ENCODE measurements at regions not wholly inside any gene's neighbourhood (a gene's known extent, or its start where the extent isn't known, plus 50 kb on each side); places are given as distances from the start of the nearest gene placed in this dataset.

GRCh38 chr10:10829576-10829975 lies 188.1 kb upstream of the CELF2 start:
- Mint-ChIP-seq H3K36me3 (ENCODE audit: low read depth) (no peaks in the 10 kb centered on the region), H3K27me3 (peaks cover 9% of the 10 kb centered on the region), H3K4me1 (ENCODE audit: low read depth) (no peaks in the 10 kb centered on the region), H3K27ac (no peak overlapping the region), H3K9me3 (no peaks in the 10 kb centered on the region), H3K4me3 (no peak overlapping the region)
- no peak for ATAC-seq
- ChIA-PET POLR2A (no interaction called here), CTCF (no interaction called here)
- no peak for DNase-seq
- TF ChIP-seq CTCF (IDR thresholded peaks at IDR 0.05) = no peak
- intact Hi-C loops (cut with micrococcal nuclease) = no loop called here

- no peak overlapping the region for H3K4me3 Mint-ChIP-seq
- POLR2A ChIA-PET = no interaction called here
These were observed 187.2 kb upstream of the CELF2 start for GRCh38 chr10:10830293-10830986.

GRCh38 chr10:10831085-10831484 lies 186.6 kb upstream of the CELF2 start:
- H3K9me3 Mint-ChIP-seq = no peaks in the 10 kb centered on the region
- H3K36me3 Mint-ChIP-seq (ENCODE audit: low read depth) = no peaks in the 10 kb centered on the region
- no peak for ATAC-seq
- no peak for DNase-seq
- CTCF ChIA-PET = no interaction called here
- H3K4me3 Mint-ChIP-seq = no peak overlapping the region
- peaks cover 6% of the 10 kb centered on the region for H3K27me3 Mint-ChIP-seq
- H3K27ac Mint-ChIP-seq = no peak overlapping the region
- intact Hi-C loops (cut with micrococcal nuclease) = no loop called here
- POLR2A ChIA-PET = no interaction called here
- TF ChIP-seq CTCF (IDR thresholded peaks at IDR 0.05) = no peak
- no peaks in the 10 kb centered on the region for H3K4me1 Mint-ChIP-seq (ENCODE audit: low read depth)

More at GRCh38 chr10:10830293-10830986, 187.2 kb upstream of the CELF2 start:
- Mint-ChIP-seq H3K9me3 (no peaks in the 10 kb centered on the region), H3K27ac (no peak overlapping the region), H3K36me3 (ENCODE audit: low read depth) (no peaks in the 10 kb centered on the region), H3K27me3 (peaks cover 6% of the 10 kb centered on the region), H3K4me1 (ENCODE audit: low read depth) (no peaks in the 10 kb centered on the region)
- TF ChIP-seq CTCF (IDR thresholded peaks at IDR 0.05) = no peak
- ATAC-seq = no peak
- DNase-seq = no peak
- CTCF ChIA-PET = no interaction called here
- intact Hi-C loops (cut with micrococcal nuclease) = no loop called here

- ChIA-PET POLR2A (interaction anchor here (0.6 kb wide), 1 partner anchor 1038 kb away, joined by 3 read pairs; no protein-coding TSS in a partner anchor), CTCF (no interaction called here)
- Mint-ChIP-seq H3K36me3 (ENCODE audit: low read depth) (no peaks in the 10 kb centered on the region), H3K27me3 (peaks cover 9% of the 10 kb centered on the region), H3K4me3 (no peak overlapping the region), H3K27ac (no peak overlapping the region), H3K4me1 (ENCODE audit: low read depth) (no peaks in the 10 kb centered on the region), H3K9me3 (no peaks in the 10 kb centered on the region)
- intact Hi-C loops (cut with micrococcal nuclease) = no loop called here
- TF ChIP-seq CTCF (IDR thresholded peaks at IDR 0.05) = no peak
- ATAC-seq = no peak
- DNase-seq = no peak
These were observed 183.7 kb upstream of the CELF2 start for GRCh38 chr10:10833955-10834354.

- intact Hi-C loops (cut with micrococcal nuclease) = no loop called here
- H3K27ac Mint-ChIP-seq = no peak overlapping the region
- TF ChIP-seq CTCF (IDR thresholded peaks at IDR 0.05) = no peak
- H3K4me3 Mint-ChIP-seq = no peak overlapping the region
- ChIA-PET POLR2A (no interaction called here), CTCF (no interaction called here)
- H3K27me3 Mint-ChIP-seq = peaks cover 12% of the 10 kb centered on the region
- H3K36me3 Mint-ChIP-seq (ENCODE audit: low read depth) = no peaks in the 10 kb centered on the region
- DNase-seq = no peak
- ATAC-seq = no peak
- peaks cover 11% of the 10 kb centered on the region for H3K9me3 Mint-ChIP-seq
- no peaks in the 10 kb centered on the region for H3K4me1 Mint-ChIP-seq (ENCODE audit: low read depth)
These were observed 173.4 kb upstream of the CELF2 start for GRCh38 chr10:10844251-10844650.

Data from activated CD8-positive, alpha-beta T cell treated with anti-CD3 and anti-CD28 coated beads for 36 hours (primary cell).